DND-41 (cell line): ENCODE measurements at regions not wholly inside any gene's neighbourhood (a gene's known extent, or its start where the extent isn't known, plus 50 kb on each side); places are given as distances from the start of the nearest gene placed in this dataset.
"Not testable (repeated sequence)": the region's sequence is repeated elsewhere in the genome, so short reads cannot be mapped to it uniquely, and the experiment has no call there.

Experiments used
- CTCF ChIP-seq: IDR thresholded peaks from 2 replicates; pipeline ENCODE4 v1.5.1; 2012; ENCODE audit warnings: borderline replicate concordance, low read length, moderate library complexity, mild to moderate bottlenecking; ENCODE audit not compliant: poor library complexity, severe bottlenecking; ENCODE audit errors: extremely low read depth
- EZH2 ChIP-seq: IDR thresholded peaks from 3 replicates; pipeline ENCODE4 v1.6.1; 2012; ENCODE audit warnings: borderline replicate concordance, low read depth, mild to moderate bottlenecking, moderate library complexity, low read length, inconsistent platforms; ENCODE audit not compliant: severe bottlenecking

DNA sequence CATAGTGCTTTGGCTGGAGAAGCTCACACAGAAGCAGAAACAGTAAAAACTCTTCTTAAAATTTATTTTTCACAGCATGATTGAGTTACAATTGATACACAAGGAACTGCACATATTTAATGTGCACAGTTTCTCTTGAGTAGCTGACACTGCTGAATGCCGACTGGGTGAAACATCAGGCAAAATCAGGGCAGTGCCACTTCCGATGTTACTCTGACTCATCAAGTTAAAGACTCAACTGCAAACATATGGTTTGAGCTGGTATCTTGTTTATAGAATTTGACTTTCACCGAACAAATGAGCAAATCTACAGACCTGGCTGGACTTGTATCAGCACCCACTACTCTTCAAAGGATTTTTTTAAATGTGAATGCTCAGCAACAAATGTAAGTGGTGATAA lies 92.0 kb upstream of the IGFBPL1 start:
- not testable (repeated sequence) for TF ChIP-seq CTCF, EZH2
